ENCODE measurements at regions not wholly inside any gene's neighbourhood (a gene's known extent, or its start where the extent isn't known, plus 50 kb on each side); places are given as distances from the start of the nearest gene placed in this dataset.

DNA sequence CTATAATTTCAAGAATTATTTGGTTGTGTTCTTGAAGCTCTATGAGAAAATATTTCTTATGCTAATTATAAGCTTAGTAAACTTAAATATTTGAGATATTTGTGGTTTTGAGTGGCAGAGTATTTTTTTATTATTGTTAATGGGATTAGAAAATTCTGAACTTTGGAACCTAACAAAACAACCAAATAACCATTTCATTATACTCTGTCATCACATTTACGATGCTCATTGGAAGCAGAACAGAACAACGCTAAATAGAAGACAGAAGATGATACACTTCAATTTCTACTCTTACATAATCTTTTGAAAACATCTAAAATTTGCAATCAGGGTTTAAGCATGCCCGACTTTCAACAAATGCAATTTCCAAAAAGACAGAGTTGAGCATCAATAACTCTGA lies 270.2 kb downstream of the PTPRC start:
- Histone ChIP-seq H3K9me3 (ENCODE audit: low read length) (no peaks in the 10 kb centered on the region), H3K4me2 (ENCODE audit: low read length) (no peak overlapping the region), H3K27ac (ENCODE audit: low read length) (no peak overlapping the region), H3K79me2 (replicated peaks; ENCODE audit: insufficient read depth, low read length) (peaks cover 5% of the 10 kb centered on the region), H2AFZ (ENCODE audit: low read depth, low read length) (no peak overlapping the region), H4K20me1 (ENCODE audit: insufficient read depth) (no peaks in the 10 kb centered on the region), H3K9me2 (ENCODE audit: insufficient read depth, low read length) (no peaks in the 10 kb centered on the region), H3K4me3 (ENCODE audit: low read length) (no peak overlapping the region), H3K36me3 (ENCODE audit: insufficient read depth, low read length) (no peaks in the 10 kb centered on the region), H3F3A (ENCODE audit: insufficient read depth, low read length, poor library complexity, severe bottlenecking) (no peaks in the 10 kb centered on the region), H3K9ac (ENCODE audit: low read length) (no peak overlapping the region), H3K27me3 (ENCODE audit: insufficient read depth, low read depth, low read length) (no peaks in the 10 kb centered on the region)
- no peak for TF ChIP-seq EZH2 (IDR thresholded peaks at IDR 0.05; ENCODE audit: borderline replicate concordance, insufficient read depth, low read length, poor library complexity, severe bottlenecking)
- TF ChIP-seq SMC3 (conservative IDR thresholded peaks at IDR 0.05; ENCODE audit: poor library complexity), result no peak
- TF ChIP-seq RAD21 (conservative IDR thresholded peaks at IDR 0.05), result no peak
- TF ChIP-seq MXI1 (conservative IDR thresholded peaks at IDR 0.05; ENCODE audit: poor library complexity, severe bottlenecking), result no peak
- no peak for TF ChIP-seq POLR2AphosphoS5 (IDR thresholded peaks at IDR 0.05)
- TF ChIP-seq TAF1 (IDR thresholded peaks at IDR 0.05; ENCODE audit: low read depth), result no peak
- TF ChIP-seq, protein P1, sequence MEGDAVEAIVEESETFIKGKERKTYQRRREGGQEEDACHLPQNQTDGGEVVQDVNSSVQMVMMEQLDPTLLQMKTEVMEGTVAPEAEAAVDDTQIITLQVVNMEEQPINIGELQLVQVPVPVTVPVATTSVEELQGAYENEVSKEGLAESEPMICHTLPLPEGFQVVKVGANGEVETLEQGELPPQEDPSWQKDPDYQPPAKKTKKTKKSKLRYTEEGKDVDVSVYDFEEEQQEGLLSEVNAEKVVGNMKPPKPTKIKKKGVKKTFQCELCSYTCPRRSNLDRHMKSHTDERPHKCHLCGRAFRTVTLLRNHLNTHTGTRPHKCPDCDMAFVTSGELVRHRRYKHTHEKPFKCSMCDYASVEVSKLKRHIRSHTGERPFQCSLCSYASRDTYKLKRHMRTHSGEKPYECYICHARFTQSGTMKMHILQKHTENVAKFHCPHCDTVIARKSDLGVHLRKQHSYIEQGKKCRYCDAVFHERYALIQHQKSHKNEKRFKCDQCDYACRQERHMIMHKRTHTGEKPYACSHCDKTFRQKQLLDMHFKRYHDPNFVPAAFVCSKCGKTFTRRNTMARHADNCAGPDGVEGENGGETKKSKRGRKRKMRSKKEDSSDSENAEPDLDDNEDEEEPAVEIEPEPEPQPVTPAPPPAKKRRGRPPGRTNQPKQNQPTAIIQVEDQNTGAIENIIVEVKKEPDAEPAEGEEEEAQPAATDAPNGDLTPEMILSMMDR (IDR thresholded peaks at IDR 0.05; ENCODE audit: poor library complexity, severe bottlenecking), result no peak
- no peak for TF ChIP-seq EP300 (conservative IDR thresholded peaks at IDR 0.05; ENCODE audit: poor library complexity, severe bottlenecking)

DNA sequence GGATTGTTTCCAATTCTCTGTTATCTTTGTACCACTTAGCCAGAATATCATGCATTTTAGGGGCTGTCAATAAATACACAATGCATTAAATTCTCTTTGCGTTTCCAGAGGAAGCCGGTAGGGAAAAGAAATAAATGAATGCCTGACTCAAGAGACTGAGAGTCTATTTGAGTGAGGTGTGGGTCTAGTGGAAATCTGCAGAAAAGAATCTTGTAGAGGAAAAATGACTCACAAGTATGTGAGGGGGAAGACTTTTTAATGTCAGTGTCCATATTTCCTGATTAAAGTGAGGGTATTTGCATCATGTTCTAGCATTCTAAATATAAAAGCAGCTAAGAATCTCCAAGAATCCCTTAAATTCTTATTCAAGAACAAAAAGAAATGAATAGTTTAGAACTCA lies 271.1 kb downstream of the PTPRC start:
- no peak overlapping the region for H3K4me2 ChIP-seq (ENCODE audit: low read length)
- no peak overlapping the region for H2AFZ ChIP-seq (ENCODE audit: low read depth, low read length)
- H3K9me2 ChIP-seq (ENCODE audit: insufficient read depth, low read length), result no peaks in the 10 kb centered on the region
- peaks cover 5% of the 10 kb centered on the region for H3K79me2 ChIP-seq (replicated peaks; ENCODE audit: insufficient read depth, low read length)
- H3K9me3 ChIP-seq (ENCODE audit: low read length), result no peaks in the 10 kb centered on the region
- H3K4me3 ChIP-seq (ENCODE audit: low read length), result no peak overlapping the region
- H3K27ac ChIP-seq (ENCODE audit: low read length), result no peak overlapping the region
- no peaks in the 10 kb centered on the region for H3K36me3 ChIP-seq (ENCODE audit: insufficient read depth, low read length)
- no peak overlapping the region for H3K9ac ChIP-seq (ENCODE audit: low read length)
- H3F3A ChIP-seq (ENCODE audit: insufficient read depth, low read length, poor library complexity, severe bottlenecking), result no peaks in the 10 kb centered on the region
- no peaks in the 10 kb centered on the region for H4K20me1 ChIP-seq (ENCODE audit: insufficient read depth)
- no peaks in the 10 kb centered on the region for H3K27me3 ChIP-seq (ENCODE audit: insufficient read depth, low read depth, low read length)
- TF ChIP-seq RAD21 (conservative IDR thresholded peaks at IDR 0.05) (no peak), EP300 (conservative IDR thresholded peaks at IDR 0.05; ENCODE audit: poor library complexity, severe bottlenecking) (no peak), EZH2 (IDR thresholded peaks at IDR 0.05; ENCODE audit: borderline replicate concordance, insufficient read depth, low read length, poor library complexity, severe bottlenecking) (no peak), MXI1 (conservative IDR thresholded peaks at IDR 0.05; ENCODE audit: poor library complexity, severe bottlenecking) (no peak), SMC3 (conservative IDR thresholded peaks at IDR 0.05; ENCODE audit: poor library complexity) (no peak), TAF1 (IDR thresholded peaks at IDR 0.05; ENCODE audit: low read depth) (no peak), POLR2AphosphoS5 (IDR thresholded peaks at IDR 0.05) (no peak)
- TF ChIP-seq, protein P1 (IDR thresholded peaks at IDR 0.05; ENCODE audit: poor library complexity, severe bottlenecking), result no peak
- TF ChIP-seq, protein P2, sequence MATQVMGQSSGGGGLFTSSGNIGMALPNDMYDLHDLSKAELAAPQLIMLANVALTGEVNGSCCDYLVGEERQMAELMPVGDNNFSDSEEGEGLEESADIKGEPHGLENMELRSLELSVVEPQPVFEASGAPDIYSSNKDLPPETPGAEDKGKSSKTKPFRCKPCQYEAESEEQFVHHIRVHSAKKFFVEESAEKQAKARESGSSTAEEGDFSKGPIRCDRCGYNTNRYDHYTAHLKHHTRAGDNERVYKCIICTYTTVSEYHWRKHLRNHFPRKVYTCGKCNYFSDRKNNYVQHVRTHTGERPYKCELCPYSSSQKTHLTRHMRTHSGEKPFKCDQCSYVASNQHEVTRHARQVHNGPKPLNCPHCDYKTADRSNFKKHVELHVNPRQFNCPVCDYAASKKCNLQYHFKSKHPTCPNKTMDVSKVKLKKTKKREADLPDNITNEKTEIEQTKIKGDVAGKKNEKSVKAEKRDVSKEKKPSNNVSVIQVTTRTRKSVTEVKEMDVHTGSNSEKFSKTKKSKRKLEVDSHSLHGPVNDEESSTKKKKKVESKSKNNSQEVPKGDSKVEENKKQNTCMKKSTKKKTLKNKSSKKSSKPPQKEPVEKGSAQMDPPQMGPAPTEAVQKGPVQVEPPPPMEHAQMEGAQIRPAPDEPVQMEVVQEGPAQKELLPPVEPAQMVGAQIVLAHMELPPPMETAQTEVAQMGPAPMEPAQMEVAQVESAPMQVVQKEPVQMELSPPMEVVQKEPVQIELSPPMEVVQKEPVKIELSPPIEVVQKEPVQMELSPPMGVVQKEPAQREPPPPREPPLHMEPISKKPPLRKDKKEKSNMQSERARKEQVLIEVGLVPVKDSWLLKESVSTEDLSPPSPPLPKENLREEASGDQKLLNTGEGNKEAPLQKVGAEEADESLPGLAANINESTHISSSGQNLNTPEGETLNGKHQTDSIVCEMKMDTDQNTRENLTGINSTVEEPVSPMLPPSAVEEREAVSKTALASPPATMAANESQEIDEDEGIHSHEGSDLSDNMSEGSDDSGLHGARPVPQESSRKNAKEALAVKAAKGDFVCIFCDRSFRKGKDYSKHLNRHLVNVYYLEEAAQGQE (IDR thresholded peaks at IDR 0.05; ENCODE audit: borderline replicate concordance), result no peak

All from neural cell (in vitro differentiated cells).